ENCODE measurements at regions not wholly inside any gene's neighbourhood (a gene's known extent, or its start where the extent isn't known, plus 50 kb on each side); places are given as distances from the start of the nearest gene placed in this dataset.

DNA sequence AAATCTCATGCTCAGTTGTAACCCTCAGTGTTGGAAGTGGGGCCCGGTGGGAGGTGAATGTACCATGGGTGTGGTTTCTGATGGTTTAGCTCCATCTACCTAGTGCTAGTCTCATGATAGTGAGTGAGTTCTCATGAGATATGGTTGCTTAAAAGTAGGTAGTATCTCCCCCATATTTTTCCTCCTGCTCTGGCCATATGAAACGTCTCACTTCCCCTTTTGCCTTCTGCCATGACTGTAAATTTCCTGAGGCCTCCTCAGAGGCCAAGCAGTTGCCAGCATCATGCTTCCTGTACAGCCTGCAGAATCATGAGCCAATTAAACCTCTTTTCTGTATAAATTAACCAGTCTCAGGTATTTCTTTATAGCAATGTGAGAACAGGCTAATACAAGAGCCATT, 62.8 kb upstream of the RNF152 start:
- WGBS, 2 donors = 50 to 74% methylated on average over 2 of the region's 2 CpGs
- no peak overlapping the region for H3K4me3 ChIP-seq
- no peak overlapping the region for H3K27ac ChIP-seq
- H3K4me1 ChIP-seq = no peaks in the 10 kb centered on the region
- ATAC-seq (ENCODE audit: low FRiP score in 2 of 2) = no peak
- TF ChIP-seq POLR2AphosphoS5 (IDR thresholded peaks at IDR 0.05) (no peak), EP300 (IDR thresholded peaks at IDR 0.05) (no peak), POLR2A (IDR thresholded peaks at IDR 0.05) (no peak)
- TF ChIP-seq, protein P1, sequence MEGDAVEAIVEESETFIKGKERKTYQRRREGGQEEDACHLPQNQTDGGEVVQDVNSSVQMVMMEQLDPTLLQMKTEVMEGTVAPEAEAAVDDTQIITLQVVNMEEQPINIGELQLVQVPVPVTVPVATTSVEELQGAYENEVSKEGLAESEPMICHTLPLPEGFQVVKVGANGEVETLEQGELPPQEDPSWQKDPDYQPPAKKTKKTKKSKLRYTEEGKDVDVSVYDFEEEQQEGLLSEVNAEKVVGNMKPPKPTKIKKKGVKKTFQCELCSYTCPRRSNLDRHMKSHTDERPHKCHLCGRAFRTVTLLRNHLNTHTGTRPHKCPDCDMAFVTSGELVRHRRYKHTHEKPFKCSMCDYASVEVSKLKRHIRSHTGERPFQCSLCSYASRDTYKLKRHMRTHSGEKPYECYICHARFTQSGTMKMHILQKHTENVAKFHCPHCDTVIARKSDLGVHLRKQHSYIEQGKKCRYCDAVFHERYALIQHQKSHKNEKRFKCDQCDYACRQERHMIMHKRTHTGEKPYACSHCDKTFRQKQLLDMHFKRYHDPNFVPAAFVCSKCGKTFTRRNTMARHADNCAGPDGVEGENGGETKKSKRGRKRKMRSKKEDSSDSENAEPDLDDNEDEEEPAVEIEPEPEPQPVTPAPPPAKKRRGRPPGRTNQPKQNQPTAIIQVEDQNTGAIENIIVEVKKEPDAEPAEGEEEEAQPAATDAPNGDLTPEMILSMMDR (IDR thresholded peaks at IDR 0.05) = no peak
- no peaks in the 10 kb centered on the region for H3K27me3 ChIP-seq
- H3K9me3 ChIP-seq = no peaks in the 10 kb centered on the region
- no peaks in the 10 kb centered on the region for H3K36me3 ChIP-seq
- no peak for DNase-seq

DNA sequence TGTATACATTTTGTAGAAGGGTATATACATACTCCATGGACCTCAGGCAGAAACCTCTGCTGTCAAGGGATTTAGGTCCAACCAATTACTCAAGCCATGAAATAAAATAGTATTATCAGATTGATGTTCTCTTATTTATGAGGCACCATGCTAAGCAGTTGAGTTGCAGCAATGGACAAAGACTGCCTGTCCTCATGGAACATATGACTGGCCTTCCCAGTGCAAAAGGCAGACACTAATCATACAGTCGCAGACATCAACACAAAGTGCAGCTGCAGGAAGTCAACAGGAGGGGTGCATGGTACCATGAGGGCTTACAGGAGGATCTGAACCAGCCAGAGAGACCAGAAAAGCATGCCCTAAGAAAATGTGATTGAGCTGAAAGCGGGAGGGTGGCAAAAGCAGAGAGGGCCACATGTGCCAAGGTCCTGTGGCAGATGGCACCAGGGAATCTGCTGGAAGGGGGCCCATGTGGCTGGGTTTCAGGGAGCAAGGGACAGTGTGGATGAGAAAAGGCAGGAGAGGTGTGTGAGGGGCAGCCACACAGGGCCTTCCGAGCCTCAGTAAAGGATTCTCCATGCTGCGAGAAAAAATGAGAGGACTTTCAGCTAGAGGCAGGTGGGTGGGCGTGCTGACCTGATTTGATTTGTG, 61.4 kb upstream of the RNF152 start:
- Histone ChIP-seq H3K4me1 (no peaks in the 10 kb centered on the region), H3K4me3 (no peak overlapping the region), H3K27me3 (no peaks in the 10 kb centered on the region), H3K36me3 (no peaks in the 10 kb centered on the region), H3K27ac (no peak overlapping the region), H3K9me3 (no peaks in the 10 kb centered on the region)
- DNase-seq (no peak), ATAC-seq (ENCODE audit: low FRiP score in 2 of 2) (no peak)
- WGBS, 2 donors = 84 to 100% methylated on average over 4 to 5 of the region's 5 CpGs
- TF ChIP-seq POLR2AphosphoS5 (IDR thresholded peaks at IDR 0.05) (no peak), EP300 (IDR thresholded peaks at IDR 0.05) (no peak), POLR2A (IDR thresholded peaks at IDR 0.05) (no peak)
- TF ChIP-seq, protein P1 (IDR thresholded peaks at IDR 0.05) = no peak

DNA sequence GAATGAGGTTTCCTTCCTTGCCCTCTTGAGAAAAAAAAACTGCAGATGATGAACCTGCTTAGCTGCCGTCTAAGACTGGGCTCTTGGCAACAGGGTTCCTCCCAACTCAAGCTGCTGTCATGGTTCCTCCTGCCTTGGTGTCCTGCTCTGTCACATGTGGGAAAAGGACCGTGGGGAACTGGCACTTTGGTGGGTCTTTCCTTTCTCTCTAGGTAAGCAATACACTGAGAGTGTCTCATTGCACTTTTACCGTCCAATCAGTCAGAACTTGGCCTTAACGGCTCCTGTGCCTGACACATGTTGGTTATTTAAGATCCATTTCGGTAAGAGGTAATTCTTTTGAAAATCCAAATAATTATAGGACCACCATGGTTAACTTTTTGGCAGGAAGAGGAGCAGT, 60.8 kb upstream of the RNF152 start:
- Histone ChIP-seq H3K27me3 (no peaks in the 10 kb centered on the region), H3K27ac (no peak overlapping the region), H3K36me3 (no peaks in the 10 kb centered on the region), H3K4me3 (no peak overlapping the region), H3K4me1 (no peaks in the 10 kb centered on the region), H3K9me3 (no peaks in the 10 kb centered on the region)
- TF ChIP-seq POLR2A (IDR thresholded peaks at IDR 0.05) = no peak
- no peak for TF ChIP-seq POLR2AphosphoS5 (IDR thresholded peaks at IDR 0.05)
- no peak for TF ChIP-seq EP300 (IDR thresholded peaks at IDR 0.05)
- TF ChIP-seq, protein P1 (IDR thresholded peaks at IDR 0.05) = no peak
- no peak for DNase-seq
- ATAC-seq (ENCODE audit: low FRiP score in 2 of 2) = no peak
- WGBS, 2 donors = 86% methylated on average over 5 of the region's 5 CpGs

DNA sequence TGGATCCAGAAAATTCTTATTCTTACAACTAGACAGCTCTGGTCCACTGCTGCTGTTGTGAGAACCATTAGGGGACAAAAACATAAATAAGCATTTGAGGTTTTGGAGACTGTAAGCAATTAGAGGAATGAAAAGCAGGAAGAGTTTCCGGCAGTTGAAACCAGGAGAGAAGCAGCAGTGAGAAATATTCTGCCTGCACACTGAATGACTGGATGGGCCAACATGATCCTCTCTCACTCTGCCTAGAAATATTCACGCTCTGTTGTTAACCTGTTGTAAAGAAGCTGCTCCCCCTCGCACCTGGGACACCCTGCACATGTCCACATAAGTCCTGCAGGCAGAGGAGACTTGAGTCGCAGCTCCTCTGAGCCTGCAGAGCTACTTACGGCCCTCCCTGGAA, 60.4 kb upstream of the RNF152 start:
- 89 to 96% methylated on average over 5 of the region's 5 CpGs for WGBS, 2 donors
- Histone ChIP-seq H3K4me3 (no peak overlapping the region), H3K36me3 (no peaks in the 10 kb centered on the region), H3K27me3 (no peaks in the 10 kb centered on the region), H3K27ac (no peak overlapping the region), H3K4me1 (no peaks in the 10 kb centered on the region), H3K9me3 (no peaks in the 10 kb centered on the region)
- TF ChIP-seq, protein P1 (IDR thresholded peaks at IDR 0.05) = no peak
- TF ChIP-seq POLR2A (IDR thresholded peaks at IDR 0.05) = no peak
- no peak for TF ChIP-seq EP300 (IDR thresholded peaks at IDR 0.05)
- no peak for TF ChIP-seq POLR2AphosphoS5 (IDR thresholded peaks at IDR 0.05)
- ATAC-seq (ENCODE audit: low FRiP score in 2 of 2) (no peak), DNase-seq (no peak)

DNA sequence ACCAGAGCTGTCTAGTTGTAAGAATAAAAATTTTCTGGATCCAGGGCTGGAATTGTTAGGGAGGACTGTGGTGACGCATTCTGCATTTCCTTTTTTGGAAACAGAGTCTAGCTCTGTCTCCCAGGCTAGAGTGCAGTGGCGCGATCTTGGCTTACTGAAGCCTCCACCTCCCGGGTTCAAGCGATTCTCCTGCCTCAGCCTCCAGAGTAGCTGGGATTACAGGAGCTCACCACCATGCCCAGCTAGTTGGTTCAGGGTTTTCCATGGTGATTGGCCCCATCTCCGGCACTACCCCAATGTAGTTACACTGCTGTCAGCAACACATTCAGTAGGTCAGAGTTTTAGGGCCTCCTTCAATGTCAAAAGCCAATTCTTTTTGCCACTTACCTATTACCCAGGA, 58.6 kb upstream of the RNF152 start:
- TF ChIP-seq, protein P1 (IDR thresholded peaks at IDR 0.05) = no peak
- TF ChIP-seq POLR2AphosphoS5 (IDR thresholded peaks at IDR 0.05) (no peak), POLR2A (IDR thresholded peaks at IDR 0.05) (no peak), EP300 (IDR thresholded peaks at IDR 0.05) (no peak)
- Histone ChIP-seq H3K9me3 (no peaks in the 10 kb centered on the region), H3K4me3 (no peak overlapping the region), H3K27me3 (no peaks in the 10 kb centered on the region), H3K4me1 (no peaks in the 10 kb centered on the region), H3K27ac (no peak overlapping the region), H3K36me3 (no peaks in the 10 kb centered on the region)
- ATAC-seq (ENCODE audit: low FRiP score in 2 of 2) (no peak), DNase-seq (no peak)
- WGBS, 2 donors = 96 to 97% methylated on average over 6 of the region's 6 CpGs
